Stomach smooth muscle (tissue), 2 donors: ENCODE measurements at regions not wholly inside any gene's neighbourhood (a gene's known extent, or its start where the extent isn't known, plus 50 kb on each side); places are given as distances from the start of the nearest gene placed in this dataset.

Experiments used
- H3K27ac ChIP-seq: one replicate; pipeline ENCODE4 v1.7.0; 2013; ENCODE audit warnings: mild to moderate bottlenecking, low read length, inconsistent platforms
- H3K27me3 ChIP-seq, 2 donors: one replicate each; pipeline ENCODE4 v1.7.0; 2013; ENCODE audit warnings: low read length in 2 of 2; ENCODE audit not compliant: insufficient read depth in 2 of 2, control insufficient read depth in 1 of 2
- H3K36me3 ChIP-seq, 2 donors: one replicate each; pipeline ENCODE4 v1.7.0; 2013; ENCODE audit warnings: low read length in 2 of 2; ENCODE audit not compliant: control insufficient read depth in 2 of 2, insufficient read depth in 2 of 2
- H3K4me1 ChIP-seq: one replicate; pipeline ENCODE4 v1.7.0; 2013; ENCODE audit warnings: low read length; ENCODE audit not compliant: control insufficient read depth, insufficient read depth
- H3K4me3 ChIP-seq, 2 donors: one replicate each; pipeline ENCODE4 v1.7.0; 2013; ENCODE audit warnings: low read length in 2 of 2
- H3K9ac ChIP-seq, 2 donors: one replicate each; pipeline ENCODE4 v1.7.0; 2013; ENCODE audit warnings: low read length in 2 of 2, mild to moderate bottlenecking in 1 of 2
- H3K9me3 ChIP-seq, 2 donors: one replicate each; pipeline ENCODE4 v1.7.0; 2013; ENCODE audit warnings: low read length in 2 of 2; ENCODE audit not compliant: control insufficient read depth in 2 of 2
- donor health status: healthy.
- donor health status: Pancreatic carcinoma.

DNA sequence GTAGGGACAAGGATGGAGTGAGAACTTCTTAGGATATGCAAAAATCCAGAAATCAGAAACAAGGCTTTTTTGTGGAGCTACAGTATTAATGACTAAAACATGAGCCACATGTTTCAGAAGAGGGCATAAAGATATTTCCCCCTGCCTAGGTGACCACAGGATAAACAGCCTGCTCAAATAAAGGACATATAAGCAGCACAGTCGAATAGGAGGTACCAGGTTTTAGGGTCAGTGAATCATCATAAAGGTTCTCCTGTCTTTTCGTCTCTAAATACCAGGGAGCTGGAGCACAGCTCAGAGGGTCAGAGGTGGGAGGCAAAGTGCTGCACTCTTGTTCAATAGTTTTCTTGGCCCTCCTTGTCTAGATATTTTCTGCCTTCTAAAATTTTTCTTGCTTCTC, 211.9 kb upstream of the HS3ST1 start:
- Histone ChIP-seq H3K27ac (no peak overlapping the region), H3K9me3 (no peaks in the 10 kb centered on the region), H3K9ac (no peak overlapping the region), H3K36me3 (no peaks in the 10 kb centered on the region), H3K4me1 (no peaks in the 10 kb centered on the region), H3K27me3 (no peaks in the 10 kb centered on the region), H3K4me3 (no peak overlapping the region)

DNA sequence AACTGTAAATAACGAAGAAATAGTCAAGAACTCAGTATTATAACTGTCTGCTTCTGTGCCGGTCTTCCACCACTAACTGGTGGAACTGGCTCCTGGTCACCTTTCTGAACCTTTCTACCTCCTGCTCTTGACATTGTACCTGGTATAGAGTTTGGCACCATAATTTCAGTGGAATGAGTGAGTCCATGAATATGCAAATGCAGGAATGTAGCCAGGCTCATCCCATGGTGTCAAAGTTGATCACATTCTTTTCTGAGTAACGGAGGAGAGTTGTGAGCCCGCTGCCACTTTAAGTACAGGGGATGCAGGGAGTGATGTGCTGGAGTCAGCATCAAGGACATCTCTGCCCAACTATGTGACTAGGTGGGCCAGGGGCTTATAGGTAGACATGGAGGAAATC, 207.9 kb upstream of the HS3ST1 start:
- Histone ChIP-seq H3K36me3 (no peaks in the 10 kb centered on the region), H3K9ac (no peak overlapping the region), H3K4me3 (no peak overlapping the region), H3K27ac (no peak overlapping the region), H3K27me3 (no peaks in the 10 kb centered on the region), H3K4me1 (no peaks in the 10 kb centered on the region), H3K9me3 (no peaks in the 10 kb centered on the region)

DNA sequence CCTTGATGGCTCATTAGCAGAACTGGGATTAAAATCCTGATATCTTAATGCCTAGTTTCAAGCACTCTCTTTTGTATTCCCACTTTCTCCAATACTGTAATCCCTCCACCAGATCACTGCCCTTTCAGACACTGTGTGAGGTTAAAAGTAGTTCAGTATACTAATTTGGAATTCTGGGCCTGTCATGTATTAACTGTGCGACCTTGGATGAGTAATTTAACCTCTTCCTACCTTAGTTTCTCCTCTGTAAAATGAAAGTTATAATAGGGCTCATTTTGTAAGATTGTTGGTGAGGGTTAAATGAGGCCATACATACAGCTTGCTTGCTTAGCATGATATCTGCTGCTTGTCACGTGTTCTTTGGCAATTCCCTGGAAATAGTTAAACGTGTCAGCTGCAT, 207.3 kb upstream of the HS3ST1 start:
- Histone ChIP-seq H3K36me3 (no peaks in the 10 kb centered on the region), H3K4me3 (no peak overlapping the region), H3K27ac (no peak overlapping the region), H3K9me3 (no peaks in the 10 kb centered on the region), H3K27me3 (no peaks in the 10 kb centered on the region), H3K4me1 (no peaks in the 10 kb centered on the region), H3K9ac (no peak overlapping the region)

DNA sequence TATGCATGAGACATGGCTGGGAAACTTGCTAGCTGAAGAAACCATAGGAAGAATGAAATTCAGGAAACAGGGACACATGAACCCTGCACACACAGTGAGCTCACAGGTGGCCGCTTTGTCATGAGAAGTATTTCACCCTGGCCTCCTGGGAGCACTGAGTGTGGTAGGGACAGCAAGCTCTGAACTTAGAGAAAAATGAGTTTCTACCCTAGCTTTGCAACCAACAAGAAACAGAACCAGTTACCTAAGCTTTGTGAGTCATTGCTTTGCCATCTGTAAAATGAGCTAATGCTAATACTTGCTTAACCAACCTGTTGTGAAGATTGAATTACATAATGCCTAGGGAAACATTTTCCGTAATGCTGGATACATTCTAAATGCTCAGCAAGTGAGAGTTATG, 206.6 kb upstream of the HS3ST1 start:
- H3K27ac ChIP-seq, result no peak overlapping the region
- no peaks in the 10 kb centered on the region for H3K27me3 ChIP-seq
- H3K36me3 ChIP-seq, result no peaks in the 10 kb centered on the region
- H3K9ac ChIP-seq, result no peak overlapping the region
- no peak overlapping the region for H3K4me3 ChIP-seq
- H3K4me1 ChIP-seq, result no peaks in the 10 kb centered on the region
- no peaks in the 10 kb centered on the region for H3K9me3 ChIP-seq

DNA sequence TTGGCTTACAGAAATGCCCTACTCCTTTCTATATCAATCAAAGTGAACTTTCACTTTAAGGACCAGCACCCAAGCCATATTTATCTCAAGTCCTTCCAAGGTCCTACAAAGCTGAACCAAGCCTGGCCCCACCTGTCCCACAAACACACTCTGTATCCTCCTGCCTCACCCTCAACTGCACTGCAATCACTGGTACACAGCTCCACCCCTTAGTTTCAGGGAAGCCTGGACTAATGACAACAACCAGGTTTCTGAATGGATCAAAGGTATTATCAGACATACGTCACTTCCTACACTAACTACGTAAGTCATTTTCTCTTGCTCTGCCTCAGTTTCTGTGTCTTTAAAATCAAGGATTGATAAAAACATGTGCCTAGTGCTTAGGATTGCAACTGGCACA, 205.6 kb upstream of the HS3ST1 start:
- Histone ChIP-seq H3K27me3 (no peaks in the 10 kb centered on the region), H3K27ac (no peak overlapping the region), H3K4me3 (no peak overlapping the region), H3K4me1 (no peaks in the 10 kb centered on the region), H3K36me3 (no peaks in the 10 kb centered on the region), H3K9ac (no peak overlapping the region), H3K9me3 (no peaks in the 10 kb centered on the region)

DNA sequence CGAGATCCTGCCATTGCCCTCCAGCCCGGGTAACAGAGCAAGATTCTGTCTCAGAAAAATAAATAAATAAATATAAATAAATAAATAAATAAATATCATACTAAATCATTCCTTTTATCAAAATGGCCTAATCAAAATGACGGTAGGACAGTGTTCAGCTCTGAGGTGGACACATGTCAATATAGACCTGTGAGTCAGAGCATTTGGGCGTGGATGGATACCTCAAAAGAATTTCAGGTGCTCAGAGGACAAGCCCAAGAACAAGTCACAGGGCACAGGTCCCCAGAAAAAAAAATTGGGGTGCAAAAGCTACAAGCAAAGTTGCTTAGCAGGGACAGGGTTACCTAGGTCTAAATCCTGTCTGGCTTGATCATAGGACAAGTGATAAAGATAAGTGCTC, 204.7 kb upstream of the HS3ST1 start:
- no peak overlapping the region for H3K9ac ChIP-seq
- no peak overlapping the region for H3K27ac ChIP-seq
- H3K4me1 ChIP-seq, result no peaks in the 10 kb centered on the region

DNA sequence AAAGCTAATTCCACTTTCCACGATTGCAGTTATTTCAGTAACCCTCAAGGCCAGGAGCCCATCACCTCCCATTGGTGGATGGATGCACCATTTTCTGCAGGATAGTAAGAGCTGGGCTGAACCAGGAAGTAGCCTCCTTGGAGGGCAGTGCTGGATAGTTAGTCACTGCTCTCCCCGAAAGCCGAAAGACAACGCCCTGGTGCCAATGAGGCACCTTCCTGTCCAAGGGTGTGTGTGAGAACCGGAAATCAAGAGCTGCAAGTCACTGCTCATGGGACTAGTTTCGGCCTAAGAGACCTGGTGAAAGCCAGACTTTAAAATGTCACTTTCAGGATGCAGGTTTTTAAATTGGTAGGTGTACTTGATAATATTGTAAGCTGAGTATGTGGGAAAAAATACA, 203.8 kb upstream of the HS3ST1 start:
- H3K9me3 ChIP-seq, result no peaks in the 10 kb centered on the region
- H3K36me3 ChIP-seq, result no peaks in the 10 kb centered on the region
- H3K27ac ChIP-seq, result no peak overlapping the region
- H3K4me1 ChIP-seq, result no peaks in the 10 kb centered on the region
- no peak overlapping the region for H3K9ac ChIP-seq
- no peak overlapping the region for H3K4me3 ChIP-seq
- no peaks in the 10 kb centered on the region for H3K27me3 ChIP-seq

More for the DNA sequence above, 204.7 kb upstream of the HS3ST1 start:
- Histone ChIP-seq H3K27me3 (no peaks in the 10 kb centered on the region), H3K36me3 (no peaks in the 10 kb centered on the region), H3K4me3 (no peak overlapping the region), H3K9me3 (no peaks in the 10 kb centered on the region)

DNA sequence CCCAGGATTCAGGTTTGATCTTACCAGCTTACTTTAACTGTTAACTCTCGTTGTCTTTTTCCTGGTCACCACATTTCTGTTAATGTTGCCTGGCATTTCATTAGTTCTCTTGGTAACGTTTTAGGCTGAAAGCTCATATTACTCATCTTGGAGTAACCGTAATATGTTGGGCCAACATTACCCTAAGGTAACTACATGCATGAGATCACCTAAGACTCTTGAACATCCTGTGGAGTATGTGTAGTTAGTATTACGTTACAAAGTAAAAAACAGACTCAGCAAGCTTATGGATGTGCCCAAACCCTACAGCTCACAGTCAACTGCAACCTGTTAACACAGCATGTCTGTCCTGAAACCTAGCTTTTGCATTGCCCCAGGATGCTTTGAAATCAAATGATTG, 203.3 kb upstream of the HS3ST1 start:
- H3K9me3 ChIP-seq, result no peaks in the 10 kb centered on the region
- no peaks in the 10 kb centered on the region for H3K4me1 ChIP-seq
- no peak overlapping the region for H3K4me3 ChIP-seq
- no peaks in the 10 kb centered on the region for H3K27me3 ChIP-seq
- H3K36me3 ChIP-seq, result no peaks in the 10 kb centered on the region
- H3K9ac ChIP-seq, result no peak overlapping the region
- H3K27ac ChIP-seq, result no peak overlapping the region

DNA sequence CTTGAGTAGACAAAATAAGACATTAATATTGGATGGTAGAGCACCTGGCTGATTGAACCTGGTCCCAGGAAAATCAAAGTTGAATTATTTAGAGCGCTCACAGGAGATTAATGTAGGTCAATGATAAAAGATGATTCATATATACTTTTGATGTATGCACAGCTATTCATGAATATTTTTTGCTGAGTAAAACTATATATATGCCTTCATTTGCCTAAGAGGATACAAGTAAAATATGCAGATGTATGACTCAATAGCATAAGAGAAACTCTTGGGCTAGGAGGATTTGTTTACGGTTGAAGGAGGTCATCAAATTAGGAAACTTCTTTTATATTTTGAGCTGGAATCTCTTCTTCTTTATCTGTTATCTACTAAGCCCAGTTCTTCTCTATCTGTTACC, 202.7 kb upstream of the HS3ST1 start:
- Histone ChIP-seq H3K27ac (no peak overlapping the region), H3K4me3 (no peak overlapping the region), H3K36me3 (no peaks in the 10 kb centered on the region), H3K4me1 (no peaks in the 10 kb centered on the region), H3K9ac (no peak overlapping the region), H3K9me3 (no peaks in the 10 kb centered on the region), H3K27me3 (no peaks in the 10 kb centered on the region)

DNA sequence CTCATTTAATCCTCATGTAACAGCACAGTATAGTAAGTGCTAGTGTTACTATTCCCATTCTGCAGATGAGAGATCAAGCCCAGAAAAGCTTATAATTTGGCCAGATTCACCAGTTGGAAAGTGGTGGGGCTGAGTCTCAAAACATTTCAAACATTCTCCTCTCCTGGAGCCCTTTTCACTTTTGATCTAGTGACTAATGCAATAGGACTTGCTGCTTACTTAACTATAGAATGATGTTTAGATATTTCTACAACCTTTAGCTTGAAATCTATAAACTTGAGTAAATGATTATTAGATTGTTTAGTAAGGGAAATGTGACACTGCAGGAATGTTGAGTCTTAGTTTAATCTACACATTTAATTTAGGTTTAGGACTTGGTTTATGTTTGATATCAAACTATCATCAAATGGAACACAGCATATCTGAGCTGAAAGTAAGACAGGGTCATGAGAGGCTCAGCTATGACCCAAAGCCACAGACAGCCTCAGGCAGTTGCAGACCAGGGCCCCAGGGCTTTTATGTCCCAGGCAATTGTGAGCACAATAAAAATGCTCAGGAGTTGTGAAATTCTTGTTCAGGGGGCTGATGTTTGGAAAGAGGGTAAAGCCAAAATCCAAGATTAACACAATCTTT, 199.5 kb upstream of the HS3ST1 start:
- Histone ChIP-seq H3K27me3 (no peaks in the 10 kb centered on the region), H3K27ac (no peak overlapping the region), H3K4me3 (no peak overlapping the region), H3K36me3 (no peaks in the 10 kb centered on the region), H3K4me1 (no peaks in the 10 kb centered on the region), H3K9ac (no peak overlapping the region), H3K9me3 (no peaks in the 10 kb centered on the region)

DNA sequence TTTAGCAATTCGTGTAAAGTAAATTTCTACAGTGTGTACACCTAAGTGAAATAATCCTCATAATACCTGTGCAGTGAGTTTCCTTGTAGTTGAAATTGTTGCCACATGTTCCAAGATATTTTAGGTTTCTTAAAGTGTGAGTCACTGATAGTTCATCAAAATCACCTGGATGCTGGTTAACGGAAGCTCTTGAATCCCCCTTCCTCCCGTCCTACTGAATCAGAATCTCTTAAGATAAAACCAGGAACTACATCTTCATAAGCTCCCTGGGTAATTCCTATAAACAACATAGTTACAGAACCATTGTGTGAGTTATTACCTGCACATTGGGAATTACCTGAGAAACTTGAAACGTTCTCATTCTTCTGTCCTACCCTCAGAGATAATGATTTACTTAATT, 197.4 kb upstream of the HS3ST1 start:
- Histone ChIP-seq H3K27me3 (no peaks in the 10 kb centered on the region), H3K9ac (no peak overlapping the region), H3K4me3 (no peak overlapping the region), H3K9me3 (no peaks in the 10 kb centered on the region), H3K4me1 (no peaks in the 10 kb centered on the region), H3K27ac (no peak overlapping the region), H3K36me3 (no peaks in the 10 kb centered on the region)
